Spleen (tissue), 7 donors: ENCODE measurements at regions not wholly inside any gene's neighbourhood (a gene's known extent, or its start where the extent isn't known, plus 50 kb on each side); places are given as distances from the start of the nearest gene placed in this dataset.
A peak's percentile ranks its signal among the peaks of the same experiment; 100 is the strongest.

Source experiments
- POLR2AphosphoS5 ChIP-seq, 3 donors: sonication (generic); formaldehyde crosslinking; IDR thresholded peaks; one replicate each; pipeline ENCODE4 v1.5.1; 2017; ENCODE audit warnings: antibody characterized with exemption in 3 of 3
- TF ChIP-seq, protein P1 (sequence below), 11 experiments: fragments of 200-600 bp in 7 of 11; fragments of 450-650 bp in 4 of 11; sonication (generic) in 4 of 11; IDR thresholded peaks in 8 of 11; conservative IDR thresholded peaks in 3 of 11; 1 replicate in 7 of 11; 2 replicates in 4 of 11; pipeline versions ENCODE4 v1.4.0 to v1.8.0; 2016 to 2021; ENCODE audit warnings: antibody characterized with exemption in 11 of 11, inconsistent platforms in 4 of 11, mild to moderate bottlenecking in 1 of 11
- donor health status: DM: no; HTN: no; CAD: no; lungs with moderate emphysema.
- donor health status: DM: no; HTN: no; CAD: no.
- donor health status: DM: no; HTN: no; CAD: no.

DNA sequence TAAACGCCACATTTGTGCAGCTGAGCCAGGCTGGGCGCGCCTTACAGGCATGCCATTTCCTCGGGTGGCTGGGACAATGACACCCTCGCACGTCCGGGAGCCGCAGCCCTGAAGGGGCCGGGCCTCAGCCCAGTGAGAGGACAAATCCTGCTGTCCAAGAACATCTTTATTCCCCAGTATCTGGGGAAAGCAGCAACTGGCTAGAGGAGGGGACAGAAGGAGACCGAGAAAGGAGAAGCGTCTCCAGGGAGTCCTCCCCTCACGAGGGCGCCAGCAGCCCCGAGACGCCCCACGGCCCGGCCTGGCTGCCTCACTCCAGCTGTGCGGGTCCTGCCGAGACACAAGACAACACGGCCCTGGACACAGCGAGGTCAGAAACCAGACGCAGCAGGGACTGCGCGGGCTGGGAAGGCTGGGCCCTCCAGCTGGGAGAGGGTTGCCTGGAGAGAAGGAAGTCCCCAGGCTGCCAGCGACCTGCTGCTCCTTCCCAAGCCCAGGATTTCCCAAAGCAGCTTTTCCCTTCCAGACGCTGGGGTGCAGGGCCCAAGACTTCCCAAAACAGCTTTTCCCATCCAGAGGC is 130.2 kb downstream of the CHSY1 start:
- TF ChIP-seq, protein P1, sequence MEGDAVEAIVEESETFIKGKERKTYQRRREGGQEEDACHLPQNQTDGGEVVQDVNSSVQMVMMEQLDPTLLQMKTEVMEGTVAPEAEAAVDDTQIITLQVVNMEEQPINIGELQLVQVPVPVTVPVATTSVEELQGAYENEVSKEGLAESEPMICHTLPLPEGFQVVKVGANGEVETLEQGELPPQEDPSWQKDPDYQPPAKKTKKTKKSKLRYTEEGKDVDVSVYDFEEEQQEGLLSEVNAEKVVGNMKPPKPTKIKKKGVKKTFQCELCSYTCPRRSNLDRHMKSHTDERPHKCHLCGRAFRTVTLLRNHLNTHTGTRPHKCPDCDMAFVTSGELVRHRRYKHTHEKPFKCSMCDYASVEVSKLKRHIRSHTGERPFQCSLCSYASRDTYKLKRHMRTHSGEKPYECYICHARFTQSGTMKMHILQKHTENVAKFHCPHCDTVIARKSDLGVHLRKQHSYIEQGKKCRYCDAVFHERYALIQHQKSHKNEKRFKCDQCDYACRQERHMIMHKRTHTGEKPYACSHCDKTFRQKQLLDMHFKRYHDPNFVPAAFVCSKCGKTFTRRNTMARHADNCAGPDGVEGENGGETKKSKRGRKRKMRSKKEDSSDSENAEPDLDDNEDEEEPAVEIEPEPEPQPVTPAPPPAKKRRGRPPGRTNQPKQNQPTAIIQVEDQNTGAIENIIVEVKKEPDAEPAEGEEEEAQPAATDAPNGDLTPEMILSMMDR (IDR thresholded peaks at IDR 0.05 in 8 of 11, conservative IDR thresholded peaks at IDR 0.05 in 3 of 11), result peak in 6 of 11 experiments; percentile 26 to 48 (median 39)
- TF ChIP-seq POLR2AphosphoS5 (IDR thresholded peaks at IDR 0.05), result peak; percentile 60 to 86 (median 82)
